Left colon (tissue), 2 donors: ENCODE measurements at regions not wholly inside any gene's neighbourhood (a gene's known extent, or its start where the extent isn't known, plus 50 kb on each side); places are given as distances from the start of the nearest gene placed in this dataset.

Experiments
- ATAC-seq: fragments of 200-7000 bp; cut with Tn5 transposase; one replicate; pipeline ENCODE4 v1.9.1; 2020; ENCODE audit warnings: mild to moderate bottlenecking, moderate library complexity
- DNase-seq, 2 donors: peaks; one replicate each; pipeline ENCODE4 v3.0.0-alpha.2; 2020
- intact Hi-C, 2 donors: fragments of 100-400 bp; cut with DNase I in 1 of 2; cut with micrococcal nuclease in 1 of 2; formaldehyde crosslinking; loops; one replicate each; pipeline versions ENCODE4 v1.11.2 to v1.14.0; 2022; cut with DNase I, micrococcal nuclease
- donor health status: DM: no; HTN: no; CAD: no.
- donor health status: DM: yes; HTN: yes; CAD: no.

- intact Hi-C loops, result no loop called here
- ATAC-seq, result no peak
Measured at GRCh38 chr3:78112291-78113010, 1072.6 kb downstream of the ROBO2 start.

GRCh38 chr3:78115983-78116382, 1076.1 kb downstream of the ROBO2 start:
- intact Hi-C loops, result no loop called here
- ATAC-seq, result no peak
- no peak for DNase-seq

More at GRCh38 chr3:78112291-78113010, 1072.6 kb downstream of the ROBO2 start:
- DNase-seq, result no peak

DNA sequence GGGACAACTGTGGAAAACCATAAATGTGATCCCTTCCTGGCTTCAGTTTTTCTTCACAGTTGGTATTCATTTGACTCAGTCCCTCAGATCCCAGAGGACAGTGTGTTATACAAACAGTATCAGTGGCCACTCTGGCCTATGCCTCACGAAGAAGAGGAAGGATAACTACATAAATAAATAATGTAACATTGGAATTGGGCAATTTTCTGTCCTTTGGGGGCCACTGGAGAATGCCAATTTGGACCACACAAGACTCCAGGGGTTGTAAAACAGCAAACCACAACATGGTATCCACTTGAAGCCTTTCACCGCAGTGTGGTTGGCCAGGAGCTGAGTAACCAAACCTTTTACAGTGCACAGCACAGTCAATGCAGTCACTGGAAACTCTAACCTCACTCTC, 1077.0 kb downstream of the ROBO2 start:
- no peak for ATAC-seq

GRCh38 chr3:78123058-78123457, 1083.2 kb downstream of the ROBO2 start:
- intact Hi-C loops, result no loop called here
- ATAC-seq (no peak), DNase-seq (no peak)

More for the DNA sequence above, 1077.0 kb downstream of the ROBO2 start:
- DNase-seq, result no peak
- intact Hi-C loops, result no loop called here

DNA sequence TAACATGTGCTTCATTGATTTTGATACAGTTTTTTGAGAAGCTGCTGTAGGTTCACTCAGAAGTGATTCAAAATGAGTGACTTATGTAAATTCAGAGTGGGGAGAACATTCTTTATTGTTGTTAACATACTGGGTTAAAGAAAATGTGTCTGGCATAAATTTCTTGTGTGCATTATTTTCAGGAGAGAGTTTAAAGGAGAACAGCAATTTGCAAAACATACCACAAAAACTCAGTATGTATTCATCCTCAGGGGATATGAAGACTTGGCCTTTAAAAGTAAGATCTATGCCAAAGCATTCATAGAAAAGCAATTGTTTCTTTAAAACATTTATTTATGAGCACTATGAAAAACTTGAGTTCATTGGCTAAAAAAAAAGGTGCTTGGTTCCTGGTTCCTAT, 1089.8 kb downstream of the ROBO2 start:
- intact Hi-C loops, result no loop called here
- no peak for DNase-seq

DNA sequence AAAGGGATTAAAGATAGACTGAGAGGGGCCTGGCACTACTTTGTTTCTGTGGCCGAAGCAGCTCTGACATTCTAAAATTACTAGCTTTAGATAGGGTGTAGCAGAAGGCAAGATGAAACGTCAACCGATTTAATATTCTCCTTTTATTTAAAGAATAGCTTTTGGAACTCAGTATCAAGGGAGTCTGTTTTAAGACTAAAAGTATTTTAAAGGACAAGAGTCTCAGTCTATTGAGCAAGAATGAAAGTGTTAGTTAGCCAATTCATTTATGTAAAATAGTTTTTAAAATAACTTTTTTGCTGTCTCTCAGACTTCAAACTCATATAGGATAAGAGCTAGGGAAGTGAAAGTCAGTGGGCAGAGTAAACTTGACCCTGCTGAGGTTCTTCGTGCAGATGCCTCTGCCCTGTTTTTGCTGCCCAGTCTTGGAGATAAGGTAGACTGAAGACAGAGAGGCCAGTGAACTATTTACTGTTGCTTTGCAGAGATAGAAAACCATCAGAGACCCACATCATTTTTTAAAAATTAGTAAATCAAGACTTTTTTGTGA, 1090.9 kb downstream of the ROBO2 start:
- ATAC-seq (no peak), DNase-seq (no peak)
- intact Hi-C loops, result no loop called here

More for the DNA sequence above, 1089.8 kb downstream of the ROBO2 start:
- no peak for ATAC-seq

DNA sequence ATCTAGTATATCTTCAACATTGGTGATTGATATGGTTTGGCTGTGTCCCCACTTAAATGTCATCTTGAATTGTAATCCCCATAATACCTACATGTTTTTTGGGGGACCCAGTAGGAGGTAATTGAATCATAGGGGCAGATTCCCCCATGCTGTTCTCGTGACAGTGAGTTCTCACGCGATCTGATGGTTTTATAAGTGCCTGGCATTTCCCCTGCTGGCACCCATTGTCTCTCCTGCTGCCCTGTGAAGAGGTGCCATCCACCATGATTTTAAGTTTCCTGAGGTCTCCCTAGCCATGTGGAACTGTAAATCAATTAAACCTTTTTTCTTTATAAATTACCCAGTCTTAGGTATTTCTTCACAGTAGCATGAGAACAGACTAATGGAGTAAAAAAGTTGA, 1094.6 kb downstream of the ROBO2 start:
- no peak for DNase-seq
- no peak for ATAC-seq
- intact Hi-C loops, result no loop called here

- no peak for ATAC-seq
- intact Hi-C loops, result no loop called here
- no peak for DNase-seq
Measured at GRCh38 chr3:78139166-78139565, 1099.3 kb downstream of the ROBO2 start.

DNA sequence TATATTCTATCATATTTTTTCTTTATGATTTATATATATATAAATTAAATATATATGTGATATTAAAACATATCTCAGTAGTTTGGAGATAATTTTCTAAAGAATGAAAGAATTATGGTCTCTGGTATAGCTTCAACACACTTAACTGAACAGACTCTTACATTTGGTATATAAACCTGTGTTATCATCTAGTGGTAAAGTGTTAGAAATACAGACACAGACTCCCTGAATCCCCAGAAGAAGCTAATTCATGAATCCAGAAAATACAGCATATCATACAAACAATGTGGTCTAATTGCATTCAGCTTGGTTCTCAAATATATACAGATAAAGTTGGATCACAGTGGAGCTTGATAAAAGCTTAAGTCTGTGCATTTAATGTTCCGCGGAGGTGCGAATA, 1100.4 kb downstream of the ROBO2 start:
- intact Hi-C loops, result no loop called here
- ATAC-seq (no peak), DNase-seq (no peak)

DNA sequence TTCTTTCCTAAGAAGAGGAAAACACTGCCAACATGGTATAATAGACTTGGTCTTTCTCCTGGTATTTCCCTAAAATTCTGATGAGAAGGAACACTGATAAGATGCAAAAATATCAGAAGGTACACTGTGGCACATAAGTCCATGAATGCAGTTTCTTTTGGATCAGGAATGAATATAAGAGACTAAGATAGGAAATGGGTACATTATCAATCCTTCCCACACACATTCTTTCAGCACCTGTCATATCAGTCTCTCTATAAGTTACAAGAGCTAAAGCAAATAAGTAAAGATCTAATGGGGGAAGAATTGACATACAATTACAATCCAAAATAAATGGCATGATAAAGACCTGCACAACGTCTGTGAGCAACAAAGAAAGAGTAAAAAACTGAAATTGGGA, 1101.0 kb downstream of the ROBO2 start:
- ATAC-seq, result no peak
- intact Hi-C loops, result no loop called here
- DNase-seq, result no peak

DNA sequence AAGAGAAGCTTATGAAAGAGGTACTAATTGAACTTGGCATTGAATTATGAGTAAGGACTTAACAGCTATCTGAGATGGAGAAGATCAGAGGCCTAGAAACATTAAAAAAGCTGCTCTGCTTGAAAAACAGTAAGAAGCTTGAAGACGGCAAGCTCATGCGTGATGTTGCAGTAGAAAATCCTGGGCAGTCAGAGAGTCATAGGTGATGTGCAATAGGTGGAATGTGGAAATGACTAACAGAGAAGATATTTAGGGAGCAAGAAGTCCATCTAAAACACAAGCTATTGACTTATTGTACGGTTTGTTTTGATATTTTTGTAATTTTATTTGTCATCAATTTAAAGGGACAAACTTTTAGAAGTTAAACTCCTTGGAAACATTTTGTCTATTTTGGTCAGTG, 1101.4 kb downstream of the ROBO2 start:
- intact Hi-C loops, result no loop called here
- DNase-seq (no peak), ATAC-seq (no peak)

GRCh38 chr3:78143000-78143399, 1103.1 kb downstream of the ROBO2 start:
- no peak for ATAC-seq
- intact Hi-C loops, result no loop called here

GRCh38 chr3:78148986-78149717, 1109.3 kb downstream of the ROBO2 start:
- DNase-seq, result no peak
- ATAC-seq, result no peak
- intact Hi-C loops, result no loop called here

More at GRCh38 chr3:78143000-78143399, 1103.1 kb downstream of the ROBO2 start:
- no peak for DNase-seq

GRCh38 chr3:78153973-78154372, 1114.1 kb downstream of the ROBO2 start:
- DNase-seq (no peak), ATAC-seq (no peak)
- intact Hi-C loops, result no loop called here

- intact Hi-C loops, result no loop called here
- no peak for ATAC-seq
- DNase-seq, result no peak
Measured at GRCh38 chr3:78154521-78155186, 1114.8 kb downstream of the ROBO2 start.

DNA sequence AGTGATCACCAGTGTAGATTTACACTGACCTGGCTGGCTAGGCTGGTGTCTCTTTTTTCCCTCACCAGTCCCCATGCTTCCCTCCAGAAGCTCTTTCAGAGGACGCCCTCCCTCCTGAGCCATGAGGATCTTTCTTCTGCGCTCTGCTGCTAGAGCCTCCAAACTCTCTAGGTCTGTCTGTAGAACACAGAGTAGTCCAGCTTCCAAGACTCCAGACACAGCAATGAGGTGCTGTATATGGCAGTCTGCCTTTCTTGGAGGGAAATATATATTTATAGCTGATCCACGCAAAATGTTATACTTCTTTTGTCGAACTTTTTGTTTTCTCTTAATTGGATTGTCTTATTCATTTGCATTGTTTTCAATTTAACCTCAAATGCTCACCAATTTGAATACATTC, 1121.8 kb downstream of the ROBO2 start:
- ATAC-seq (no peak), DNase-seq (no peak)
- intact Hi-C loops, result no loop called here

GRCh38 chr3:78163379-78163778, 1123.5 kb downstream of the ROBO2 start:
- ATAC-seq (no peak), DNase-seq (no peak)
- intact Hi-C loops, result no loop called here

- no peak for ATAC-seq
- DNase-seq, result no peak
- intact Hi-C loops, result no loop called here
Measured at GRCh38 chr3:78165876-78166275, 1126.0 kb downstream of the ROBO2 start.

GRCh38 chr3:78174821-78175220, 1134.9 kb downstream of the ROBO2 start:
- intact Hi-C loops, result no loop called here
- no peak for DNase-seq
- no peak for ATAC-seq

- no peak for DNase-seq
- intact Hi-C loops, result no loop called here
- no peak for ATAC-seq
Measured at GRCh38 chr3:78176869-78177268, 1137.0 kb downstream of the ROBO2 start.
